GM23338 (cell line): ENCODE measurements at regions not wholly inside any gene's neighbourhood (a gene's known extent, or its start where the extent isn't known, plus 50 kb on each side); places are given as distances from the start of the nearest gene placed in this dataset.

Experiments
- ATAC-seq: fragments of 200-7000 bp; cut with Tn5 transposase; 3 replicates; pipeline ENCODE4 v1.9.1; 2020
- DNase-seq: peaks from one replicate; pipeline ENCODE4 v3.0.0-alpha.2; 2015; ENCODE audit warnings: low spot score
- H2AFZ ChIP-seq: fragments of 200-600 bp; sonication (generic); 2 replicates; pipeline ENCODE4 v1.8.0; 2016; ENCODE audit warnings: antibody characterized with exemption, mild to moderate bottlenecking, moderate library complexity
- H3F3A ChIP-seq: fragments of 200-600 bp; sonication (generic); replicated peaks from 2 replicates; pipeline ENCODE4 v1.8.0; 2017; ENCODE audit warnings: antibody characterized with exemption, mixed run types, low read depth
- H3K27ac ChIP-seq: fragments of 200-600 bp; sonication (generic); 2 replicates; pipeline ENCODE4 v1.6.1; 2016; ENCODE audit warnings: low read depth
- H3K27me3 ChIP-seq: fragments of 200-600 bp; sonication (generic); 2 replicates; pipeline ENCODE4 v1.8.0; 2016; ENCODE audit warnings: mild to moderate bottlenecking, mixed run types, moderate library complexity; ENCODE audit not compliant: insufficient read depth
- H3K36me3 ChIP-seq: fragments of 200-600 bp; sonication (generic); 2 replicates; pipeline ENCODE4 v1.8.0; 2016; ENCODE audit warnings: mild to moderate bottlenecking; ENCODE audit not compliant: insufficient read depth
- H3K4me1 ChIP-seq: fragments of 200-600 bp; sonication (generic); 2 replicates; pipeline ENCODE4 v1.8.0; 2016; ENCODE audit warnings: mild to moderate bottlenecking, moderate library complexity; ENCODE audit not compliant: insufficient read depth
- H3K4me2 ChIP-seq: fragments of 200-600 bp; sonication (generic); 2 replicates; pipeline ENCODE4 v1.7.1; 2017; ENCODE audit warnings: mixed run types
- H3K4me3 ChIP-seq: fragments of 200-600 bp; sonication (generic); 2 replicates; pipeline ENCODE4 v1.6.1; 2016; ENCODE audit warnings: mixed run types
- H3K79me2 ChIP-seq: fragments of 200-600 bp; sonication (generic); replicated peaks from 2 replicates; pipeline ENCODE4 v1.8.0; 2017; ENCODE audit warnings: mild to moderate bottlenecking; ENCODE audit not compliant: insufficient read depth
- H3K9me2 ChIP-seq: fragments of 200-600 bp; sonication (generic); 2 replicates; pipeline ENCODE4 v1.8.0; 2017; ENCODE audit not compliant: insufficient read depth
- H4K20me1 ChIP-seq: fragments of 200-600 bp; sonication (generic); replicated peaks from 2 replicates; pipeline ENCODE4 v1.8.0; 2017; ENCODE audit warnings: mild to moderate bottlenecking; ENCODE audit not compliant: insufficient read depth
- H3K27ac Mint-ChIP-seq: 2 replicates; pipeline ENCODE4 v1.8.0; 2020; ENCODE audit warnings: inconsistent platforms, mild to moderate bottlenecking, moderate library complexity, mixed read lengths
- H3K27me3 Mint-ChIP-seq: 3 replicates; pipeline ENCODE4 v1.8.0; 2022; ENCODE audit warnings: low read depth, mild to moderate bottlenecking, moderate library complexity, mixed read lengths, inconsistent platforms; ENCODE audit not compliant: insufficient read depth, poor library complexity
- H3K36me3 Mint-ChIP-seq: 3 replicates; pipeline ENCODE4 v1.8.0; 2021; ENCODE audit warnings: low read depth, mild to moderate bottlenecking, inconsistent platforms, moderate library complexity, mixed read lengths
- H3K4me1 Mint-ChIP-seq: 3 replicates; pipeline ENCODE4 v1.8.0; 2020; ENCODE audit warnings: mild to moderate bottlenecking, inconsistent platforms, mixed read lengths
- H3K4me3 Mint-ChIP-seq: 3 replicates; pipeline ENCODE4 v1.8.0; 2021; ENCODE audit warnings: moderate library complexity, mild to moderate bottlenecking, inconsistent platforms, mixed read lengths
- H3K9me3 Mint-ChIP-seq: 3 replicates; pipeline ENCODE4 v1.8.0; 2020; ENCODE audit warnings: moderate library complexity, mild to moderate bottlenecking, inconsistent platforms, mixed read lengths
- CREB1 ChIP-seq: fragments of 250-450 bp; sonication (Bioruptor Pico); IDR thresholded peaks from 2 replicates; pipeline ENCODE4 v1.5.0; 2020; ENCODE audit warnings: low read depth, mild to moderate bottlenecking, moderate library complexity
- CTCF ChIP-seq, 2 experiments: fragments of 200-600 bp in 1 of 2; sonication (generic) in 1 of 2; conservative IDR thresholded peaks; 2 replicates each; pipeline versions ENCODE4 v1.5.1 to v1.6.1; 2016 to 2017; ENCODE audit warnings: antibody characterized with exemption in 2 of 2, low read depth in 2 of 2, mild to moderate bottlenecking in 2 of 2, moderate library complexity in 1 of 2
- EZH2 ChIP-seq: fragments of 200-600 bp; sonication (generic); IDR thresholded peaks from one replicate; pipeline ENCODE4 v1.8.0; 2017; ENCODE audit warnings: antibody characterized with exemption, mild to moderate bottlenecking, low read depth; ENCODE audit not compliant: unreplicated experiment
- JUNB ChIP-seq: IDR thresholded peaks from one replicate; pipeline ENCODE4 v1.6.1; 2016; ENCODE audit warnings: antibody characterized with exemption; ENCODE audit not compliant: unreplicated experiment
- REST ChIP-seq: IDR thresholded peaks from one replicate; pipeline ENCODE4 v1.6.1; 2018; ENCODE audit warnings: antibody characterized with exemption; ENCODE audit not compliant: unreplicated experiment
- STAT1 ChIP-seq: IDR thresholded peaks from one replicate; pipeline ENCODE4 v1.6.1; 2016; ENCODE audit warnings: antibody characterized with exemption; ENCODE audit not compliant: unreplicated experiment
- ZNF114 ChIP-seq: fragments of 250-450 bp; sonication (Bioruptor Pico); IDR thresholded peaks from 2 replicates; pipeline ENCODE4 v1.5.0; 2020; ENCODE audit warnings: mild to moderate bottlenecking, moderate library complexity
- ZNF331 ChIP-seq: fragments of 250-450 bp; sonication (Bioruptor Pico); IDR thresholded peaks from 2 replicates; pipeline ENCODE4 v1.5.0; 2020; ENCODE audit warnings: low read depth, mild to moderate bottlenecking, moderate library complexity
- ZNF462 ChIP-seq: fragments of 250-450 bp; sonication (Bioruptor Pico); IDR thresholded peaks from 2 replicates; pipeline ENCODE4 v1.5.0; 2020; ENCODE audit warnings: mild to moderate bottlenecking, moderate library complexity
- TF ChIP-seq, protein P1 (sequence below): IDR thresholded peaks from 2 replicates; pipeline ENCODE4 v1.6.1; 2016; ENCODE audit warnings: antibody characterized with exemption

DNA sequence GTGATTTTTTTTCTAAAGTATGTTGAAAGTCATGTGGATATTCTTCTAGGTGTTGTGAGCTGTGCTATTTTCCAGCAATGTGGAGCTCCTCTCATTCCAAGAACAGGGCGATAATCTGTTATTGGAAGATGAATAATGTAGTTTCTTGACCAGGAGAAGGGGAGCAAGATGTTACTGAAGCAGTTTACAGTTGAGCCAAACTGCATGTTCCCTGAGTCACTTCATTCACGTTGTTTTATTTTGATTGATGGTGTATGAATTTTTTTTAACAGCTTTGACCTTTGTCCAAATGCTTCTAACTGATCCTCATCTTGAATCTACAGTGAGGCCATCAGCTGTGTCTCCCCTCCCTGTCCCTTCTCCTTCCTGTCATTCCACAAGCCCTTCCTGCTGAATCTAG, 277.1 kb upstream of the KLF6 start:
- no peak overlapping the region for H2AFZ ChIP-seq
- ATAC-seq (no peak), DNase-seq (no peak)

More for the DNA sequence above, 277.1 kb upstream of the KLF6 start:
- no peaks in the 10 kb centered on the region for H3K36me3 ChIP-seq
- H3K9me3 Mint-ChIP-seq, result no peaks in the 10 kb centered on the region
- H3K4me3 Mint-ChIP-seq, result no peak overlapping the region
- H3F3A ChIP-seq, result no peaks in the 10 kb centered on the region
- no peak overlapping the region for H3K4me3 ChIP-seq
- H3K27me3 Mint-ChIP-seq, result peaks cover 1% of the 10 kb centered on the region
- H4K20me1 ChIP-seq, result no peaks in the 10 kb centered on the region
- no peak overlapping the region for H3K27ac Mint-ChIP-seq
- no peaks in the 10 kb centered on the region for H3K4me1 ChIP-seq
- no peaks in the 10 kb centered on the region for H3K27me3 ChIP-seq
- H3K9me2 ChIP-seq, result 0 out of 2 replicates have a peak, but pooled peaks cover 4% of the 10 kb centered on the region
- no peak overlapping the region for H3K27ac ChIP-seq
- no peaks in the 10 kb centered on the region for H3K4me1 Mint-ChIP-seq
- no peak overlapping the region for H3K4me2 ChIP-seq
- TF ChIP-seq JUNB, result no peak
- TF ChIP-seq STAT1, result no peak
- TF ChIP-seq ZNF114 (CRISPR knock-in tag), result no peak
- TF ChIP-seq ZNF462 (CRISPR knock-in tag), result no peak
- no peak for TF ChIP-seq CREB1
- TF ChIP-seq REST, result no peak
- TF ChIP-seq, protein P1, sequence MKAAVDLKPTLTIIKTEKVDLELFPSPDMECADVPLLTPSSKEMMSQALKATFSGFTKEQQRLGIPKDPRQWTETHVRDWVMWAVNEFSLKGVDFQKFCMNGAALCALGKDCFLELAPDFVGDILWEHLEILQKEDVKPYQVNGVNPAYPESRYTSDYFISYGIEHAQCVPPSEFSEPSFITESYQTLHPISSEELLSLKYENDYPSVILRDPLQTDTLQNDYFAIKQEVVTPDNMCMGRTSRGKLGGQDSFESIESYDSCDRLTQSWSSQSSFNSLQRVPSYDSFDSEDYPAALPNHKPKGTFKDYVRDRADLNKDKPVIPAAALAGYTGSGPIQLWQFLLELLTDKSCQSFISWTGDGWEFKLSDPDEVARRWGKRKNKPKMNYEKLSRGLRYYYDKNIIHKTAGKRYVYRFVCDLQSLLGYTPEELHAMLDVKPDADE, result no peak
- no peak for TF ChIP-seq ZNF331 (CRISPR knock-in tag)
- TF ChIP-seq EZH2, result no peak
- TF ChIP-seq CTCF (conservative IDR thresholded peaks at IDR 0.05; ENCODE audit: low read depth in 2 of 2), result no peak
- H3K79me2 ChIP-seq, result no peaks in the 10 kb centered on the region
- no peaks in the 10 kb centered on the region for H3K36me3 Mint-ChIP-seq
